ENCODE measurements at regions not wholly inside any gene's neighbourhood (a gene's known extent, or its start where the extent isn't known, plus 50 kb on each side); places are given as distances from the start of the nearest gene placed in this dataset.

GRCh38 chr7:45446195-45446944 lies 127.8 kb upstream of the ADCY1 start:
- no peak for TF ChIP-seq CTCF (IDR thresholded peaks at IDR 0.05)
- no peak for TF ChIP-seq POLR2A (IDR thresholded peaks at IDR 0.05)

All from uterus (tissue), 2 donors.